GM12873 (cell line): ENCODE measurements at regions not wholly inside any gene's neighbourhood (a gene's known extent, or its start where the extent isn't known, plus 50 kb on each side); places are given as distances from the start of the nearest gene placed in this dataset.

Experiments used
- TF ChIP-seq, protein P1 (sequence below): IDR thresholded peaks from 2 replicates; pipeline ENCODE4 v1.5.1; 2012; ENCODE audit warnings: low read depth, mild to moderate bottlenecking, moderate library complexity, low read length, control low read depth; ENCODE audit not compliant: insufficient read depth; ENCODE audit errors: missing control alignments

DNA sequence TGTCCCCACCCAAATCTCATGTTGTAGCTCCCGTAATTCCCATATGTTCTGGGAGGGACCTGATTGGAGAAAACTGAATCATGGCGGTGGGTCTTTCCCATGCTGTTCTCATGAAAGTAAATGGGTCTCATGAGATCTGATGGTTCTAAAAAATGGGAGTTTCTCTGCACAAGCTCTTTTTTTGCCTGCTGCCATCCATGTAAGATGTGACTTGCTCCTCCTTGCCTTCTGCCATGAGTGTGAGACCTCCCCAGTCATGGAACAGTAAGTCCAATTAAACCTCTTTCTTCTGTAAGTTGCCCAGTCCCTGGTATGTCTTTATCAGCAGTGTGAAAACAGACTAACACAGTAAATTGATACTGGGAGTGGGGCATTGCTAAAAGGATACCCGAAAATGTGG lies 1218.4 kb upstream of the CITED2 start:
- TF ChIP-seq, protein P1, sequence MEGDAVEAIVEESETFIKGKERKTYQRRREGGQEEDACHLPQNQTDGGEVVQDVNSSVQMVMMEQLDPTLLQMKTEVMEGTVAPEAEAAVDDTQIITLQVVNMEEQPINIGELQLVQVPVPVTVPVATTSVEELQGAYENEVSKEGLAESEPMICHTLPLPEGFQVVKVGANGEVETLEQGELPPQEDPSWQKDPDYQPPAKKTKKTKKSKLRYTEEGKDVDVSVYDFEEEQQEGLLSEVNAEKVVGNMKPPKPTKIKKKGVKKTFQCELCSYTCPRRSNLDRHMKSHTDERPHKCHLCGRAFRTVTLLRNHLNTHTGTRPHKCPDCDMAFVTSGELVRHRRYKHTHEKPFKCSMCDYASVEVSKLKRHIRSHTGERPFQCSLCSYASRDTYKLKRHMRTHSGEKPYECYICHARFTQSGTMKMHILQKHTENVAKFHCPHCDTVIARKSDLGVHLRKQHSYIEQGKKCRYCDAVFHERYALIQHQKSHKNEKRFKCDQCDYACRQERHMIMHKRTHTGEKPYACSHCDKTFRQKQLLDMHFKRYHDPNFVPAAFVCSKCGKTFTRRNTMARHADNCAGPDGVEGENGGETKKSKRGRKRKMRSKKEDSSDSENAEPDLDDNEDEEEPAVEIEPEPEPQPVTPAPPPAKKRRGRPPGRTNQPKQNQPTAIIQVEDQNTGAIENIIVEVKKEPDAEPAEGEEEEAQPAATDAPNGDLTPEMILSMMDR = no peak

DNA sequence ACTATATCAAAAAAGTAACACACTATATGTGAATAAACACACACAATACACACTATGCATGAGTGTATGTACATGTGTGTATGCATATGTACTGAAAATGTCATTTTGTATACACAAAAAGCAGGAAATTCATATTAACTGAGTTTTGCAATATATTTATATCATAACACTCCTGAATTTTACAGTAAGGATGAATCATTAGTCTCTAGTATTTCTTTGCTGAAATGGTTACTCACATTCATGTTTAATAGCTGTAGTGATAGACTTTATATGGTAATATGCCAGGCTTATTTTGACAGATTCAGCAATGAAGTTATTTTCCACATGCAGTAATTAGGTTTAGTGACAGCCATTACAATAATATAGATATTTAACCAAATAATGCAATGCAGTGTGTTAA lies 1216.2 kb upstream of the CITED2 start:
- TF ChIP-seq, protein P1 = no peak

DNA sequence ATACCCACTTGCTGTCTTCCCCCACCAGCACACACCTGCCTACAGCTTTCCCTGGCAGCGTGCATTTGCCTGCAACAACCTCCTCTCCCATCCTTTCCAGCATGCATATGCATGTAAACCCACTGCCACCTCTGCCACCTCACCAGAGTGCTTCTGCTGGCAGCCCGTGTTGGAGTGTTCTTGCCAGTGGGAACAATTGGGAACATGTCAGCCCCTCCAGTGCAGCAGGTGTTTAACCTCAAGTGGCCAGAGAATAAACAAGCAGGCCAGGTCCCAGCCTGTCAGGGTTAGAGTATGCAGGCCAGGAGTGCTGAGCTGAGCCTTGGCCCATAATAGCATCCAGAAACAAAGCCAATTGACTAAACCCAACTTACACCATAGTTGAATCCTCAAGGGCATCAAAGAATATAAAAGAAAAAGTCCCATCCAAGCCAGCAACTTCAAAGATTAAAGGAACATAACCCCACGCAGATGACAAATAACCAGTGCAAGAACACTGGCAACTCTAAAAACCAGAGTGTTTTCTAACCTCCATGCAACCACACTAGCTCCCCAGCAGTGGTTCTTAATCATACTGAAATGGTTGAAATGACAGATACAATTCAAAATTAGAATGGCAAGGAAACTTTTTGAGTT lies 1212.1 kb upstream of the CITED2 start:
- TF ChIP-seq, protein P1 = no peak

DNA sequence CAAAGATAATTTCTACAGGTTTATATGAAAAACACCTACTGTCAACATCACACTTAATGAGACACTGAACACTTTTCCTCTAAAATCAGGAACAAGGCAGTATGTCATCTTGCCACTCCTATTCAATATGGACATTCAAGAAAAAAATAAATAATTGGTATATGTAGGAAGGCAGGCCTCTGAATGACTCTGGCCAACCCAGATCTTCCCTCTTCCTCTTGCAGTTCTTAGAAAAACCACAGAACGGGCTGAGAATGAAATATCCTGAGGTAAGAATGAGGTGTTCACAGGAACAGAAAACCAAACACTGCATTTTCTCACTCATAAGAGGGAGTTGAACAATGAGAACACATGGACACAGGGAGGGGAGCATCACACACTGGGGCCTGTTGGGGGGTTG lies 1207.2 kb upstream of the CITED2 start:
- TF ChIP-seq, protein P1 = no peak

DNA sequence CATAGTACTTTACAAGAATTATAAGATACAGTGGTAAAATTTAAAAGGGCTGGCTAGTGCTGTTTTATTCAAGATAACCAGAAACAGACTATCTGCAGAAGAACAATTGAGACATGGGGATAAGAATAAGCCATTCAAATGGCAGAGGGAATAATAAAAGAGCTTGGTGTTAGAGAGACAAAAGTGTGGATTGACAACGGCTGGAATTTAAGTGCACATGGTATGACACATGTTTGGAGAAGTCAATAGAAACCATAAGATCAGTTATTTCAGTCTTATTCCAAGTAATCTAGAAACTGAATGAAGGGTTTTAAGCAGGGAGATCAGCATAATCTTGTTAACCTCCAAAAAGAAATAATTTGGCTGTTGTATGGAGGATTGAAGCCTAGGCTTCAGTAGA lies 1205.5 kb upstream of the CITED2 start:
- TF ChIP-seq, protein P1 = no peak

DNA sequence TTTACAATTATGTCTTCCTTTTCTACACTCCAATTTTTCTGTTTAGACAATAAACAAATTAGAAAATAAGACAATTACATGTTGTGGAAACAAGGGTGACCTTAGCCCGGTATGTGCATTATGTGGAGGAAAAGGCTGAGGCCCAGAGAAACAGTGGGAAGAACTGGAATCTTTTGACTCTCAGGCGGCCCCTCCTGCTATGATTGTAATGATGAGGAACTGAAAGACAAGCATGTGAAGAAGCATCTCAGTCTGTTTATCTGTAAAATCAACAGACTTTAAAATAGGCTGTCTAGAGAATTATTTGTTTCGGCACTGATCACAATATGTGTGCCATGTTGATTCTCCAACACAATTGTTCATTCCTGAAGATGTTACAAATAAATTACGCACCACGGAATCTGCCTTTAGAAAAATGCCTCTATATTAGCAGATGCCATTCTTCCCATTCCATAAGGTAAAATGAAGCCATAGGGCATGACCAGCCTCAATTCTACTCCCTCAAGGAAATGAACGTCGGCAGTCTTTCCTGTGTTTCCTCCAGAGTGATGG lies 1201.6 kb upstream of the CITED2 start:
- TF ChIP-seq, protein P1 = no peak

DNA sequence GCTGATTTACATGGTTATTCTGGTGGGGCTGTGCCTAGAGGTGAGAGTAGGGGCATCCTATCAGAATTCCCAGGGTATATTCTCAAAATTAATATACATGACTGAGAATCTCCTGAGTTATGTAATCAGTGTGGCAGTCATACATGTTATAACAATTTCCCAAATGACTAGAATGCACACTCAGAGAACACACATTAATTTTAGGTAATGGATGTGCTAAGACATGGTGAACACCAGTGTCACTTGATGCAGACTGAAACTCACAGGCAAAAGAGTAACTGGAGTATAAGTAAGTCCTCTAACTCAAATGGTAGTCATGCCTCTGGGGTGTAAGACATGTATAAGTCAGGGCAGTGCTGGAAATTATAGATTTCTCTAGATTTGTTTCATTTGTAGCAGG lies 1198.4 kb upstream of the CITED2 start:
- TF ChIP-seq, protein P1 = no peak
